Limb (tissue), 2 donors: ENCODE measurements at regions not wholly inside any gene's neighbourhood (a gene's known extent, or its start where the extent isn't known, plus 50 kb on each side); places are given as distances from the start of the nearest gene placed in this dataset.

ENCODE experiments used
- DNase-seq, 2 donors: peaks; one replicate each; pipeline ENCODE4 v3.0.0-alpha.2; 2016; ENCODE audit errors: extremely low spot score in 2 of 2

DNA sequence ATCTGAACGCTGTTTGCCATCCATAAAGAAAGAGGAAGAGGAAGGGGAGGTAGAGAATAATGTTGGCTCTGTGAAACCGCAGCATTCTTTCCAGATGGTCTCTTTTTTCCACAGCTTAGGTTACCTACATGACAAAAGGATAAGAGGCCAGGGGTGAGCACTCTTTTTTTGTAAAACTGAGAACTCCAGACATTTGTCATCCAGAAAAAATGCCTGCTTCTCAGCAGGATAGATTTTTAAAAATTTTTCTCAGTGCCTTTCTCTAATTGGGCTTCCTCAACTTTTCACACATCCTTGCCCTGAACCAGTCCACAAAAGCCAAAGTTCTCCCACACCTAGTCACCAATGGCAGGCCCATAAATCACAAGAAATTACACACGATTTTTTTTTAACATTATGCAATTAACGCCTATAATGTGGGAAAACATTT, 158.1 kb upstream of the TENM3 start:
- DNase-seq: no peak

DNA sequence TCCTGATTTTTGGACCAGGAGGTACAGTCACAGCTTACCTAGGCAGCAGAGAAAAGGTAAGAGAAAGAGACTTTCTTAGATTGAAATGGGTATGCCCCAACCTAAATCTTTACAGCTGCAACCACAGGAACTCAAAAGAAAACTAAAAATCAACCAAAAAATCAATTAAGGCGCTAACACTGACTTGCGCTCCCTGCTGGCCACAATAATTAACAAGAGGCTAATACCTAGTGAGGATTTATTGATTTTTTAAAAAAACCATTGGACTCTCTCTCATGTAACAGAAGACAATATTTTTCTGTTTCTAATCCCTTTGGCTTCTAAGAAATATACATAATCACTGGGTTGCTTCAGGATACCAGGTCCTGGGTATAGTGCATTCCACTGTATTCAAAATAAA, 153.9 kb upstream of the TENM3 start:
- no peak for DNase-seq

DNA sequence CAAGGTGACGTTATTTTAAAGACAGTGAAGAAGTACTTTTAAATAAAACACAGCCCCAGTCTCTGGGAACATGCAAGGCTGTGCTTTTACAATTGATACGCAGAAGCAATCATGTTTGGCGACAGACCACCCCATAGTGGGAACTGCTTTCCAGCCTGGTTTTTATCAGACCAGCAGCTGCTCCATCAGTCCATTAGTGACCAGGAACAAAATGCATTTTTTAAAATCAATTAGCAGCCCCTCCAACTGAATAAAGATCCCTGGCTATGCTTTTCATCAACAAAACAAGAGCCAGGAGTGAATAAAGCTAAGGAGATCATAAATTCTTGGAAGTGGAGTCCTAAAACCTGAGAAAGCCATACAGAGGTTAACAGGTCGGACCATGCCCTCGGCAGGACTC, 153.0 kb upstream of the TENM3 start:
- no peak for DNase-seq

DNA sequence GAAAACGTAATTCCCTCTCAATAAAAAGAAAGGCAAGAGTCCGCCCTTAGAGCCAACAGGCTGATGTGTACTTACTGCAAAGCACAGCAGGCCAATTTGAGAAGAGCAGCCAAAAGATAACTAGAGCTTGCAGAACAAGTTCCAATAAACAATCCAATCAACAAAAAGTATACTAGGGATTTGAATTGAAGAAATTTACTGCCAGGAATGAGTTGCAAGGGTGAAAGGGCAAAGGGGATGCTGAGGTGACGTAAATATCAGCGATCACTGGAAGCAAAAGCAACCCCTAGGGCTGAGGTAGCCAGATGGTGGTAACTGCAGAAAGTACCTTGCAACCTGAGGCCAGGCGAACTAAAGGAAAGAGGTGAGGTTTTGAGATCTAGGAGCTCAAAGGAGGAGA, 152.1 kb upstream of the TENM3 start:
- DNase-seq: no peak

DNA sequence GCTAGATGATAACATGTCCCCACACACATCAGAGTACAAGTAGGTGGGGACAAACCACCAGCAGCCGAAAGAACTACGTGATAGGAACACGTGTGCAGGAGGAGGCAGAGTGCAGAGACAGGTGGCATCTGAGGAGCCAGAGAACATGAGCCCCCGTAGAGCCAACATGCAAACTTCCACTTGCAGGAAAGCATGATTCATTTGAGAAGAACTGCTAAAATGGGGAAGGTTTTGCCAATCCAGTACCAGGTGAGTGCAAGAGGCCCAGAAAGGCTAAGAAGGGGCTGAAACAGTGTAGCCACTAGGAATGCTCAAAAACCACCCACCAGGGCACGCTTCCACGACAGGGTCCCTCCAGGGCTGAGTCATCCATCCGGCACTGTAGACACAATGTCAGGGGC, 149.8 kb upstream of the TENM3 start:
- DNase-seq: no peak

DNA sequence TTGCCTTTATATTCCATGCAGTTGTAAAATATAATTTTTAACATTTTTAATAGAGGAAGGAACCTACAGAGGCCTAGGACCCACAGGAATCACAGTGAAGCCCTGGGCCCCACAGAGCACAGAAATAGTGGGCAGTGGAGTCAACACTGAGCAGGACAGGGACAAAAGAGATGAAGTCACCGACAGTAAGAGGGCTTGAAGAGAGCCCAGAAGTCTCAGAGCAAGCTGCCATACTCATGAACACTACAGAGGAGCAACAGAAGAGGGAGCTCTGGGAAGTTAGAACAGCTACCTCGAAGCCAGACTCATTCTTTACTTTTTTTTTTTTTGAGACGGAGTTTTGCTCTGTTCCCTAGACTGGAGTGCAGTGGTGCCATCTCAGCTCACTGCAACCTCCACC, 149.3 kb upstream of the TENM3 start:
- no peak for DNase-seq

DNA sequence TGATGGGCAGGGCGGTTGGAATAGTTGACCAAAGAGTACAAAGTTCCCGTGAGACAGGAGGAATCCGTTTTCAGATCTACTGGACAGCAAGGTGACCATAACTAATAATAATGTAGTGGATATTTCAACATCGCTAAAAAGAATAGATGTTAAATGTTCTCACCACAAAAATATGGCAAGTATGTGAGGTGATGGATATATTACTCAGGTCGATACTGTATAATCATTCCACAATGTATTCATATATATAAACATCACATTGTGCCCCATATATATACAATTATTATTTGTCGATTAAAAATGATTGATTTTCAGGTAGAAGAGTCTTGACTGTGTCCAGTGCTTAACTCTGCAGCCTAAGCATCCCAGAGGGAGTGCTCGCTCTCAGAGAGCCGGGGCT, 141.6 kb upstream of the TENM3 start:
- no peak for DNase-seq

DNA sequence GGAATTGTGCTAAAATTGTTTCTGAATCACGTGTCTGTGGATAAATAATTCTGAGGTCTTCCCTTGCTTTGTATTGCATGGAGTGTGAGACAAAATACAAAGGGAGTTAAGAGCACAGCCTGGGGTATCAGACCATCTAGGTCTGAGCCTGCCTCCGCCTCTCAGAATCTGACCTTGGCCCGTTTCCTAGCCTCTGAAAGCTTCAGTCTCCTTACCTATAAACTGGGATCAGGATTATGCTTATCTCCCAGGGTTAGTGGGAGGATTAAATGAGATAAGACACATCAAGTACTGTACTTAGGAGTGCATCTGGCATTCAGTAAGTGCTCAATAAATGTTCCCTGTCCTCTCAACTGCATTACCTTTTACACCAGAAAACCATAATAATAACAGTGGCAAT, 140.6 kb upstream of the TENM3 start:
- DNase-seq: no peak

DNA sequence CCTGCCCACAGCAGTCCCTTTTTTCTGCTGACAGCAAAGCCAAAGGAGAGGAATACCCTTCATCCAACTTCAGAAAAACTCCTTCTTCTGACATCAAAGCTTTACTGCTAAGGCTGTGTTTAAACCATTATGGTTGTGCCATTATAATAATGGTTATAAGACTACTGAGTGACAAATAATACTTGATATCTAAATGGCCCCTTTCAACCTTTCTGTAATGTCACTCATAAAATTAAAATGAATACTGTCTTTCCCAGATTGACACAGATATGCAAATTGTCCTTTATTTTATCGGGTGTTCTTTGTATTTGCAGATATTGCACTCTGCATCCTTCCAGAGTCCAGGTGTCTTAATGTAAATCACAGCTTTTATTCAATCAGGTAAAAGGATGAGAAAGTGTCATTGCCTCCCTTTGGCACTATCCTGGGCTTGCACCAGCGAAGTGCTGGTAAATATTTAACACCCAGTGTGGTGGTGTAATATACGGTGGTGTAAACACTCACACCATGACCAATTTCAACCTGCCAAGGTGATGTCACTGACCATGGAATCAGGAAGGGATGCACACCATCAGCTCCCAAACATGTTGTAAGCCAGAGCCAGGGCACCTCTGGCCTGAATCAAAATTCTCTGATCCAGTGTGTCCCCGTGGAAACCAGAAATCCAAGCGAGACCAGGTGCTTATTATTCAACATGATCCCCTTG, 139.4 kb upstream of the TENM3 start:
- no peak for DNase-seq

DNA sequence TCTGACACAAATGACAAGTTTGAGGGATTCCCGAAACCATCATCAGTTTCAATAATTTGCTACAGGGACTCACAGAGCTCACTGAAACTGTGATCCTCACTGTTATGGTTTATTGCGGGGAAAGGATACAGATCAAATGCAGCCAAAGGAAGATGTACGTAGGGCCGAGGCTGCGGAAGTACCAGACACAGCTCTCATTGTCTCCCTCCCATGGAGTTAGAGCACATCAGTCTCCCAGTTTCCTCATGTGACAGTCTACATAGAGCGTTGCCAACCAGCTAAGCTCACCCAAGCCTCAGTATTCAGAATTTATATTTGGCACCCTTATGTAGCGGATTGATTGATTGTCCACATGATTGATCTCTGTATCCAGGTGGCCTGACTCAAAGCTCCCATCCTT, 137.8 kb upstream of the TENM3 start:
- DNase-seq: no peak

DNA sequence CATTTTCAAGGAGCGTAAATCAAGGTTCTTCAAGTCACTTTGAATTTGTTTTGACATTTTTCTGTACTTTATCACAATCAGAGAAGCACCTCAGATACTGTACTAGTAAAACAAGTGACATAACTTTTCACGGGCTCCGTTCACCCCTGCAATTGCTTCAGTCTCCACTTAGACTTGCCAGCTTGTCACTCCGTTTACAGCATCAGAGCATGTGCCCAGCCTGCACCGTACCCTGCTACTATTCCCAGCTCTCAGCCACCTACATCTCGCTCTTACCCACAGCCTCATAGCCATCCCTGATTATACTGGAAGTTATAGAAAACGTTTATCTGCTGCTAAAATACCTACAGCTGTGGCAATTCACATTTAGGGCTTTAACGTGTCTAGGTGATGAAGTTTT, 135.3 kb upstream of the TENM3 start:
- no peak for DNase-seq

DNA sequence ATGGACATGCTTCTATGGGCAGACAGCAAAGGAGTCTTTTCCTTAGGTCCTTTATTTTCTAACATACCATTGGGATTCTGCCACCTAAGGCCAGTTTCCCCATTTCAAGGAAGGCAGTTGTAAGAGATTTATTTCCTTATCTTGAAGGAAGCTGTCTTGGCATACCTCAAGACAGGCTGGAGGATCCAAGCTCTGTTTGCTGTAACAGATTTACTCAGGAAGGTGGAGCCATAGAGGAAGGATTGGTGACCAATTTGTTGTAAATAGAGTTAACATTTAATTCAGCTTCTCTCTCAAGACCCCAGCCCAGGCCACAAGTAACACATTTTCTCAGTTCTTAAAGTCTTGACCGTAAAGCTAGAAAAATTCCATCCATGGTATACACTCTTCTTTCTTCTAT, 131.6 kb upstream of the TENM3 start:
- no peak for DNase-seq

DNA sequence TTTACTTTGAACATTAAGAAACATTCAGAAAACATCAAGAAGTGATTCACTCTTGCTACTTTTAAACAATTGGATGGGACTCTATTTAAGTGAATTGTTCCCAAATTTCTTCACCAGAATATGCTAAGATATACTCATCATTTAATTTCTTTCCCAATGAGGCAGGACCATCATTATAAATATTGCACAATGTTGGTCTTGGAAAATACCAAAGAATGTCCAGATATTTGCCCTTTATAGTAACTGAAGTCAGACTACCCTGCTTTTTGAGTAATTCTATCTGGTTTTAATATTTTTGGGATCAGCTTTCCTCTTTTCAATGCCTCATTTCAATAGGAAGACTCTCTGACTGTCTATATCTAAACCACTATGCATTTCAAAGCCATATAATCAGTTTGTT, 129.4 kb upstream of the TENM3 start:
- DNase-seq: no peak

DNA sequence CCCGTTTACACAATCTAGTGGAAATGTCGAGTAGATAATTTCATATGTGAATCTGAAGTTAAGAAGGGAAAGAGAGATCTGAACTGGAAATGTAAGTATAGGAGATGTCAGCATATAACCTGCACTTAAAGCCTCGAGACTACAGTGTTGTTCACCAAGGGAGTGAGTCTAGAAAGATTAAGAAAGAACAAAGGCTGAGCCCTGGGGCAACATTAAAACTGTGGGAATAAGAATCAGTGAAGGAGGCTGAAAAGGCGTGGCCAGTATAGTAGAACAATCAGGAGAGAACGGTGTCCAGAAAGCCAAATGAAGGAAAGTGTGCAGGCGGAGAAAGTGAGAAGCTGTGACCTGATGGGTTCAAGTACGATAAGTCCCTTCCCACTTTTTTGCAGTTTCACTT, 118.8 kb upstream of the TENM3 start:
- no peak for DNase-seq

DNA sequence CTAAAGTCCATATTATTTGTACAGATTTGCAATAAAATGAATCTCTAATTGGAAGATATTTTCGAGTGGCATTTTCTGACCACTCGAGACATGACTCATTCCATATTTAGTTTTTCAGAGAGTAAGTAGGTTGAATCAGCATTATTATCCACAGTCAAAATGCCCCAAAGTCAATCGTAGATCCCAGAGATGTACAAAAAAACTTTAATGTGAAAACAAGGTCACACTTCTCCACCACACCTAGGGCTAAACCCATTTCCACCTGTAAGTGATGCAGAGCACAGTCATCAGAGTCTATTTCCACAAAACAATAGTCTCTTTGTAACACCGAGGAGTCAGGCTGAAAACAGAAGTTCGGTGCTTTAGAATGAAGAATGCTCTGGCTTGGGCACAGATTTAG, 117.1 kb upstream of the TENM3 start:
- DNase-seq: no peak

DNA sequence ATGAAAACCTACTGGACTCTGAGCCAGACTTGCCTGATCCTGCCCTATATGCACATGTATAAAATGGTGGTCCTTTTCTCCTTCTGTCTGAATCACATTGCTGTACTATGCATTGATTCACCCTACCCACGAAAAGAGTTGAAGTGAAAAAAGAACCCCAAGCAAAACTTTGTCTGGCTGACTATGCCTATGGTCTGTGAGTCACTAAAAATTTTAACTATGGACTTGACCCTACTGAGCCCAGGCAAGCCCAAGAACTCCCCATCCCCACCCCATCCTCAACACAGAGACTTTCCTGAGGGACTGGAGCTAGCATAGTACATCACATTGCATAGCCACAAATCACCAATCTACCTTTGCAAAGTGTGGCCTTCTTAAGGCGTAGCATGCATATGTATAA, 116.6 kb upstream of the TENM3 start:
- no peak for DNase-seq

DNA sequence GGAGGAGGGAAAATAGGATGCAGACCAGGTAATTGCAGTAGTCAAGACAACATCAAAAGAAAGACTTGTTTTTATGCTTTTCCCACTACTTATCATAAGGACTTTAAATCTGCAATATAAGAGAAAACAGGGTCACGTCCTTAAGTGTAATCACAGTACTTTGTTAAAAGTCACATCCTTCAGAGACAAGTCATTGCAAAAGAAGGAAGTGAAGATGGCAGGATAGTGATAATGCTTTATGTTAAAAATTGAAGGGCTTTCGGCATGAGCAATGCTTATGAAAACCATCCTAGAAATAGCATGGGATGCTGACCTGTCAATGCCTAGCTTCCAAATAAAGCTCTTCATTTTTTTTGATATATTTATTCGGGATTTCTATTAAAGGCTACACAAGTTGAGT, 110.2 kb upstream of the TENM3 start:
- DNase-seq: no peak

DNA sequence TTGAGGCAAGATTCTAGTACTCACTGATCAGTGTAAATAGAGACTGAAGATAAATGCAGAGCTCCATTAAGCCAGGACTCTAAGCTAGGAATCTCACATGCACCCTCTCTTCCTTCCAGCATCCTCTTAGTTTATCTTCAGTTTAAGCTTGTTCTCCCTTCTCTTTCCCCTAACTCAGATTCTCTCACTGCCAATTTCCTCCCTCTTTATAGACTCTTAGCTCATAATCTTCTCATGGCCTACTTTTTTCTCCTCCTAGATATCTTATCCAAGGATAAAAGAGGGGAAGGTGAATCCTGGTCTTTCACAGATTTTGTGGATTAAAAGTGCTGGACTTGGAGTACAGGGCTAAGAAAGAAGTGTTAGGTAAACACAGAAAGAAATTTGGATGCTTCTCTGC, 108.9 kb upstream of the TENM3 start:
- no peak for DNase-seq

DNA sequence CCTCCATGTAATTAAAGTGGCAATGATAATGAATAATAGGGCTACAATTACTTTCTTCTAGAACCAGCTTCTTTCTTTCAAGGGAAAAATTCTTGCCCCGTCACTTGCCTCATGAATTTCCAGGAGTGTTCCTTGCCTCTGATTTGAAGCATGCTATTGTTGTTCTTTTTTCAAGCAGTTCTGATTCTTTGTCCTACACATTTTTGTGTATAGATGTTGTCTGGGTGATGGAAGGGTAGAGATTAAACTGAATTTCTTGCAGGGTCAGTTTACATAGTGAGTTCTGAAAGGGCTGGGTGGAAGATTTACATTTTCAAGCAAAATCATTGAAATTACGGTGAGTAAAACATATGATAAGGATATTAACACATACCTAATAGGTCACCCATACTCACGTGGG, 107.0 kb upstream of the TENM3 start:
- DNase-seq: no peak

DNA sequence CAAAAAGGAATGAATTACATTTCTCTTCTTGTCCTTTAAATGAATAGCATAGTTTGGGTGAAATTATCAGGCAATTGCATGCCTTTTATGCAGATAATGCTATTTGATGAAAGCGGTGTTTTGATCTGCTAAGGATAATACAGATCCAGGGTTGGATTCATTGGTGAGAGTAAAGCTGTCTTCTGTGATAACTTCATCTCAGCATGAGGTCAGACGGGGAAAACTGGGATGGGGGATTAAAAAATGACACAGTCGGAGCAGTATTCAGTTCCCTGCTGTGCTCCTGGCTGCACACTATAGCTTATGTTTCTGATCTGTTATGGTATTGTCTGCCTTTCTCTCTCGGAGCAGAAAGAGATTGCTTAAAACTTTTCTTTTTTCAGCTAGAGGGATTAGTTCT, 105.9 kb upstream of the TENM3 start:
- no peak for DNase-seq

DNA sequence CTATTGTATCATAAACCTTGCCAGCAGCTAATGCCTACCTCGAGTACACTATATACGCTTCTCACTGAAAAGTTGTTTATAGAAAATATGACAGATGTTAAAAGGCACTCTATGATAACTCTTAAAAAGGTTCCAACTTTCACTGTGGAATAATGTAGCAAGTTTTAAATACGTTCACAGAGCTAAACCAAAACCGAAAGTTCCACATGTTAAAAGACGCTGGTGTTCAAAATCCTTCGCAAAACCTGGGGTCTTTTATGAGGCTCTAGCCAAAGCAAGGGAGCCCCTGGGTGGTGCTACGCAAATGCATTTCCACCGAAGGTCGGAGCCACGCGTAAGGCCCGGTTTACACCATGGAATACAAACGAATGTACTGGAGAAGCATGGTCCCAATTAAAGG, 103.7 kb upstream of the TENM3 start:
- DNase-seq: no peak

DNA sequence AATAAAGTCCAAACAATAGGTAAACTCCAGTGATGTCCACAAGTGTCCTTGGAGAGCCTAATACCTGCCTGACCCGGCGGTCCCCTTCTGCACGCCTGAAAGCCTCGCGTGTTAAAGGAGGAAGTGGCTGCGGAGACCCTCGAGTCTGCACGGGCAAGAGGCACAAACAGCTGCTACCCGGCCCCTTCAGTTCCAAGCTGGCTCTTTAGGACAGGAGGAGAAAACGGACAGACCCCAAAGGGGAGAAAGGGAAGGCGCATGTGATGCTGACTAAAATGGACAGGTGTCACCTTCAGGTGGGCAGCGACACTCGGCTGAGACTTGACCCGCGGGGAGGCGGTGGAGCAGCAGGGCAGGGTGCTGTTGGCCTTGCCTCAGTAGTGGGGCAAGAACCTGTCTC, 102.7 kb upstream of the TENM3 start:
- peak in 1 of 2 donors; percentile 40 for DNase-seq

DNA sequence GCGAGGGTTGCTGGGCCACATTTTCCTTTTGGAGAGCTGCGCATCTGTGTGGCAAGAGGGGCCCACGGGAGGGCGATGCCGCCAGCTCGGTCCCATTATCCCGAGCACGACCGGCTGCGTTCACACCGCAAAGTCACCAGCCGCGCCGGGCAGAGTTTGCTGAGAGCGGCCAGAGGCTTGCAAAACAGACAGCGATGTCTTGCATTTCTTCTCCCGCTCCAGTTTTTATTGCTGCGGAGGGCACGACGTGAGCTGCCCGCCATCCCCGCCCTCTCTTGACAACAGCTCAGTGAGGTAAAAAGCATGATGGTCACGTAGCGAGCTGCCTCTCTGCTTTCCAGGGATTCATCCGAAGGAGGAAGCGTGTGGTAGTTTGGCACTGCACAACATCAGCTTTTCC, 102.1 kb upstream of the TENM3 start:
- DNase-seq: peak in 1 of 2 donors; percentile 72
